OCI-LY7 (cell line): ENCODE measurements at regions not wholly inside any gene's neighbourhood (a gene's known extent, or its start where the extent isn't known, plus 50 kb on each side); places are given as distances from the start of the nearest gene placed in this dataset.

Experiments used
- BruUV-seq: library from RNA; stranded (reverse); fragments of 400-500 nt; replicated peaks from 2 replicates; lab custom pipeline; 2021; lab: Mats Ljungman, UMichigan
- CTCF ChIA-PET: fragments of 300-600 bp; sonication (Branson Sonifier 250); formaldehyde crosslinking; loops from one replicate; lab custom pipeline; 2022; ENCODE audit warnings: antibody characterized with exemption; ENCODE audit not compliant: unreplicated experiment; lab: Charles Lee
- POLR2A ChIA-PET: fragments of 300-600 bp; sonication (Branson Sonifier 250); formaldehyde crosslinking; loops from one replicate; lab custom pipeline; 2022; ENCODE audit warnings: antibody characterized with exemption; lab: Charles Lee
- DNase-seq: peaks from one replicate; pipeline ENCODE4 v3.0.0-alpha.2; 2015; ENCODE audit warnings: low spot score
- H2AFZ ChIP-seq: fragments of 200-600 bp; sonication (generic), shearing (Covaris generic); 2 replicates; pipeline ENCODE4 v1.6.1; 2014; ENCODE audit warnings: mild to moderate bottlenecking, antibody characterized with exemption, low read length, moderate library complexity
- H3K27ac ChIP-seq: fragments of 200-600 bp; sonication (generic); 2 replicates; pipeline ENCODE4 v1.5.1; 2014; ENCODE audit warnings: mixed run types, low read depth, mild to moderate bottlenecking, moderate library complexity, low read length, inconsistent platforms; ENCODE audit not compliant: poor library complexity, severe bottlenecking
- H3K36me3 ChIP-seq: fragments of 200-600 bp; sonication (generic); 2 replicates; pipeline ENCODE4 v1.6.1; 2014; ENCODE audit warnings: mild to moderate bottlenecking, antibody characterized with exemption, low read length, moderate library complexity, mixed read lengths; ENCODE audit not compliant: insufficient read depth
- H3K4me1 ChIP-seq: fragments of 200-600 bp; sonication (generic); 2 replicates; pipeline ENCODE4 v1.5.1; 2014; ENCODE audit warnings: mild to moderate bottlenecking, low read length; ENCODE audit not compliant: insufficient read depth, poor library complexity, severe bottlenecking
- H3K4me2 ChIP-seq: fragments of 200-600 bp; sonication (generic); 2 replicates; pipeline ENCODE4 v1.6.1; 2014; ENCODE audit warnings: mild to moderate bottlenecking, low read length
- H3K4me3 ChIP-seq: fragments of 200-600 bp; sonication (generic); 2 replicates; pipeline ENCODE4 v1.5.1; 2014; ENCODE audit warnings: mild to moderate bottlenecking, low read depth, low read length; ENCODE audit not compliant: poor library complexity, severe bottlenecking
- H3K79me2 ChIP-seq: fragments of 200-600 bp; sonication (generic); 2 replicates; pipeline ENCODE4 v1.6.1; 2016; ENCODE audit warnings: low read depth, mild to moderate bottlenecking, low read length, moderate library complexity, mixed read lengths; ENCODE audit not compliant: insufficient read depth
- H3K9me2 ChIP-seq: fragments of 200-600 bp; sonication (generic); 2 replicates; pipeline ENCODE4 v1.6.1; 2016; ENCODE audit warnings: mild to moderate bottlenecking, low read length, mixed read lengths; ENCODE audit not compliant: insufficient read depth
- H3K9me3 ChIP-seq: fragments of 200-600 bp; sonication (generic); 2 replicates; pipeline ENCODE4 v1.6.1; 2014; ENCODE audit warnings: mild to moderate bottlenecking, mixed run types, low read length, mixed read lengths
- H4K20me1 ChIP-seq: fragments of 200-600 bp; sonication (generic); 2 replicates; pipeline ENCODE4 v1.6.1; 2014; ENCODE audit warnings: mild to moderate bottlenecking, antibody characterized with exemption, low read length, moderate library complexity, mixed read lengths; ENCODE audit not compliant: insufficient read depth
- EZH2phosphoT487 ChIP-seq: fragments of 200-600 bp; sonication (generic); IDR thresholded peaks from 2 replicates; pipeline ENCODE4 v1.6.1; 2018; ENCODE audit warnings: low read depth, borderline replicate concordance, mild to moderate bottlenecking, mixed run types, antibody characterized with exemption, low read length, moderate library complexity, mixed read lengths
- intact Hi-C: fragments of 100-400 bp; cut with micrococcal nuclease; formaldehyde crosslinking; loops from one replicate; pipeline ENCODE4 v1.10.0; 2022; ENCODE audit not compliant: unreplicated experiment
- TF ChIP-seq, protein P1 (sequence below): fragments of 200-600 bp; sonication (generic); conservative IDR thresholded peaks from 2 replicates; pipeline ENCODE4 v1.5.1; 2014; ENCODE audit warnings: mild to moderate bottlenecking, antibody characterized with exemption, low read length, moderate library complexity, mixed read lengths

DNA sequence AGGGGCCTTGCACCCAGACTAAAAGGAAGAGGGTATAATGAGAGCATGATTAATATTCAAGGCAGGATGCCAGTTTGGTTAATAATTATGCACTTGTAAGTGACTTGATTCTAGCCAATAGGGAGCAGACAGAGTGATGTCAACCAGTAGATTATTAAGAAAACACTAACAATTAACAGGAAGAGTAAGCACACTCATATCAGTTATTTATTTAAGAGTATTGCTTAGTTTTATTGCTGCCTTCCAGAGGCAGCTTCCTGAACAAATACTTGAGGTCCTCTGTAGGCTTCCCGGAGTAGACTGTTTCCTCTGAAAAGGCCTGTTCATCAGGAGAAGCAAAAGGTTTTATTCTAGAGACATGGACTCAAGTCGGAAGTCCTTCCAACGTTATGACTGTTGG lies 129.1 kb upstream of the AFF2 start:
- H4K20me1 ChIP-seq = no peaks in the 10 kb centered on the region
- ChIA-PET POLR2A (no interaction called here), CTCF (no interaction called here)
- no TSS peak for BruUV-seq
- DNase-seq = no peak
- H2AFZ ChIP-seq = no peak overlapping the region
- no peak overlapping the region for H3K4me3 ChIP-seq
- H3K4me1 ChIP-seq = peaks cover 12% of the 10 kb centered on the region
- TF ChIP-seq, protein P1, sequence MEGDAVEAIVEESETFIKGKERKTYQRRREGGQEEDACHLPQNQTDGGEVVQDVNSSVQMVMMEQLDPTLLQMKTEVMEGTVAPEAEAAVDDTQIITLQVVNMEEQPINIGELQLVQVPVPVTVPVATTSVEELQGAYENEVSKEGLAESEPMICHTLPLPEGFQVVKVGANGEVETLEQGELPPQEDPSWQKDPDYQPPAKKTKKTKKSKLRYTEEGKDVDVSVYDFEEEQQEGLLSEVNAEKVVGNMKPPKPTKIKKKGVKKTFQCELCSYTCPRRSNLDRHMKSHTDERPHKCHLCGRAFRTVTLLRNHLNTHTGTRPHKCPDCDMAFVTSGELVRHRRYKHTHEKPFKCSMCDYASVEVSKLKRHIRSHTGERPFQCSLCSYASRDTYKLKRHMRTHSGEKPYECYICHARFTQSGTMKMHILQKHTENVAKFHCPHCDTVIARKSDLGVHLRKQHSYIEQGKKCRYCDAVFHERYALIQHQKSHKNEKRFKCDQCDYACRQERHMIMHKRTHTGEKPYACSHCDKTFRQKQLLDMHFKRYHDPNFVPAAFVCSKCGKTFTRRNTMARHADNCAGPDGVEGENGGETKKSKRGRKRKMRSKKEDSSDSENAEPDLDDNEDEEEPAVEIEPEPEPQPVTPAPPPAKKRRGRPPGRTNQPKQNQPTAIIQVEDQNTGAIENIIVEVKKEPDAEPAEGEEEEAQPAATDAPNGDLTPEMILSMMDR = no peak
- TF ChIP-seq EZH2phosphoT487 = no peak
- no peaks in the 10 kb centered on the region; the same call in 1 of the 2 replicates for H3K36me3 ChIP-seq
- no peaks in the 10 kb centered on the region for H3K9me2 ChIP-seq
- no peak overlapping the region for H3K4me2 ChIP-seq
- intact Hi-C loops = no loop called here
- 0 out of 2 replicates have a peak, but pooled peaks cover 5% of the 10 kb centered on the region for H3K9me3 ChIP-seq
- H3K79me2 ChIP-seq = no peaks in the 10 kb centered on the region
- H3K27ac ChIP-seq = no peak overlapping the region

DNA sequence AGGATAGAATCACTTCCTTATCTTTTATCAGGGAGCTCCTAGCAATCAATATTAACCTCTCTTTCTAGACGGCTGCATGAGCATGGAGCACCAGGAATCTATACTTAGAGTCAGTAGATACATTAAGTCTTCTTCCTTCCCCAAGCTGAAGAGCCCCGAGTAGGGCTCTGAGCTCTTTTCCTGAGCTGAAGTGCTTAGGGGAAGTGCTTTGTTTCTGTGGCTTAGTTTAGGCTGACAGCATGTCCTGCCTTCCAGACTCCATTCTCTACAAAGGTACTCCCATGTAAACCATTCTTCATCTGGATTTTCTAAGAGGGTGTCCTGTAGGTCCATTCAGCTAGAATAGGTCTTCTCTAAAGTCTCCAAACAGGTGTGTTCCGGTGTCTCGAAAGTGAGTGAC lies 127.5 kb upstream of the AFF2 start:
- H3K9me2 ChIP-seq = no peaks in the 10 kb centered on the region
- no TSS peak for BruUV-seq
- intact Hi-C loops = no loop called here
- H3K27ac ChIP-seq = no peak overlapping the region
- H3K4me2 ChIP-seq = no peak overlapping the region; the same call in 1 of the 2 replicates
- no peak overlapping the region for H3K4me3 ChIP-seq
- no peaks in the 10 kb centered on the region for H3K79me2 ChIP-seq
- no peaks in the 10 kb centered on the region for H4K20me1 ChIP-seq
- ChIA-PET CTCF (no interaction called here), POLR2A (interaction anchor here (1.0 to 1.3 kb wide), 2 partner anchors 9 to 18 kb away, joined by 3 to 4 read pairs; no protein-coding TSS in a partner anchor)
- 0 out of 2 replicates have a peak, but pooled peaks cover 5% of the 10 kb centered on the region for H3K9me3 ChIP-seq
- TF ChIP-seq, protein P1 = no peak
- TF ChIP-seq EZH2phosphoT487 = no peak
- H3K4me1 ChIP-seq = peaks cover 12% of the 10 kb centered on the region
- peak; percentile 38 for DNase-seq
- no peaks in the 10 kb centered on the region; the same call in 1 of the 2 replicates for H3K36me3 ChIP-seq
- H2AFZ ChIP-seq = peak overlapping the region; percentile 73

DNA sequence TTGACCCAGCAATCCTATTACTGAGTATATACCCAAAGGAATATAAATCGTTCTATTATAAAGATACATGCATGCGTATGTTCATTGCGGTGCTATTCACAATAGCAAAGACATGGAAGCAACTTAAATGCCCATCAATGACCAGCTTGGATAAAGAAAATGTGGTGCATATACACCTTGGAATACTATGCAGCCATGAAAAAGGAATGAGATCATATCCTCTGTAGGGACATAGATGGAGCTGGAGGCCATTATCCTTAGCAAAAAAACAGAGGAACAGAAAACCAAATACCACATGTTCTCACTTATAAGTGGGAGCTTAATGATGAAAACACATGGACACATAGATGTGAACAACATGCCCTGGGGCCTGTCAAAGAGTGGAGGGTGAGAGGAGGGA lies 124.1 kb upstream of the AFF2 start:
- Histone ChIP-seq H3K36me3 (no peaks in the 10 kb centered on the region; the same call in 1 of the 2 replicates), H3K4me1 (peaks cover 32% of the 10 kb centered on the region), H2AFZ (no peak overlapping the region), H3K79me2 (no peaks in the 10 kb centered on the region), H3K4me3 (no peak overlapping the region), H3K27ac (no peak overlapping the region), H3K9me2 (no peaks in the 10 kb centered on the region), H3K4me2 (no peak overlapping the region), H3K9me3 (0 out of 2 replicates have a peak, but pooled peaks cover 5% of the 10 kb centered on the region), H4K20me1 (no peaks in the 10 kb centered on the region)
- DNase-seq = no peak
- no TSS peak for BruUV-seq
- intact Hi-C loops = no loop called here
- POLR2A ChIA-PET = interaction anchor here (0.5 to 1.5 kb wide), 2 partner anchors 8 to 70 kb away, joined by 3 read pairs; no protein-coding TSS in a partner anchor
- TF ChIP-seq, protein P1 = no peak
- no peak for TF ChIP-seq EZH2phosphoT487
- CTCF ChIA-PET = no interaction called here
